ENCODE measurements at regions not wholly inside any gene's neighbourhood (a gene's known extent, or its start where the extent isn't known, plus 50 kb on each side); places are given as distances from the start of the nearest gene placed in this dataset.

DNA sequence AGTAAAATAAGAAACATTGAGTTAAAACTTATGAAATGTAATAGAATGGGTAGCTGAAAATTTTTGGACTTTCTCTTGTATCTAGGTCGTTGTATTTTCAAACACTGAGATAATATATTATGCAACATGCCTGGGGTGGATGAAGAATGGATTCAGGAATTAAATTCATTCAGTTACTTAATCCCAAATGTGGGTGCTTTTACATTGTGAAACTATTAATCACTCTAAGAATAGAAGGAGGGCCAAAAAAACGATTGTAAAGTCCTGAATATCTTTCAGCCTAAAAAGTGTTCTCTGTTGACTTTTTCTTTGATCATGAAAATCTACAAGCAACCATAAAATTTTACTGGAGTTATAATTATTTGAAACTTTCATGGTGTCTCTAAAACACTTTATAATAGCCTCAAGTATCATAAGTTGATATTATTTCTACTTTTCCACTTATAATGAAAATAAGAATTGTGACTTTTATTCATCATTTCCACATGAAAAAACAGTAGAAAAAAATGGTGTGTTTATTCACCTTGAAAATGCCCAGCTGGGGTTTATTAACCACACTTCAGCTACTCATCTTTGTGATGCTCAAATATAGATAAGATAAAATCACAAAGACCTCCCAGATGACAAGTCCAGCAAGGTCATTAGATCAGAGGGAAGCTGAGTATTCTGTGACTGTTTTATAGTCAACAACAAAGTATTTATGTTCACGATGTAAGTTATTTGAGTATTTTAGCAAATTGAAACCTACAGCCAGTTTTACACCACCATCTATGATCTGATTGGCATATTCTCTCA lies 619.9 kb upstream of the SOX9 start:
- Histone ChIP-seq H2AFZ (ENCODE audit: insufficient read depth, low read depth, low read length, poor library complexity, severe bottlenecking) (no peak overlapping the region), H4K20me1 (ENCODE audit: control insufficient read depth, insufficient read depth, low read length, poor library complexity, severe bottlenecking) (no peaks in the 10 kb centered on the region), H3K79me2 (ENCODE audit: control insufficient read depth, insufficient read depth, low read length) (no peaks in the 10 kb centered on the region), H3K4me2 (replicated peaks; ENCODE audit: low read depth, low read length, poor library complexity, severe bottlenecking) (no peak overlapping the region), H3K36me3 (replicated peaks in 1 of 2; ENCODE audit: control extremely low read depth in 1 of 2, control insufficient read depth in 1 of 2, extremely low read depth in 1 of 2, insufficient read depth in 2 of 2, low read length in 1 of 2) (no peaks in the 10 kb centered on the region), H3K9me3 (ENCODE audit: control extremely low read depth in 1 of 3, control insufficient read depth in 2 of 3, insufficient read depth in 1 of 3, low read length in 2 of 3) (no peaks in the 10 kb centered on the region), H3K4me3 (ENCODE audit: control extremely low read depth in 1 of 5, extremely low read depth in 1 of 5, insufficient read depth in 1 of 5, low read depth in 2 of 5, low read length in 4 of 5) (no peak overlapping the region), H3K9ac (ENCODE audit: low read length) (no peak overlapping the region), H3K27me3 (replicated peaks in 1 of 4; ENCODE audit: control extremely low read depth in 1 of 4, control insufficient read depth in 3 of 4, insufficient read depth in 4 of 4, low read length in 3 of 4) (no peaks in the 10 kb centered on the region), H3K27ac (ENCODE audit: low read length in 2 of 2) (no peak overlapping the region), H3K4me1 (ENCODE audit: control insufficient read depth in 2 of 2, insufficient read depth in 2 of 2, low read length in 2 of 2) (no peaks in the 10 kb centered on the region)
- Mint-ChIP-seq H3K4me3 (no peak overlapping the region), H3K9me3 (ENCODE audit: insufficient read depth) (no peaks in the 10 kb centered on the region), H3K27ac (no peak overlapping the region), H3K27me3 (no peaks in the 10 kb centered on the region), H3K4me1 (no peaks in the 10 kb centered on the region)
- TF ChIP-seq, protein P1, sequence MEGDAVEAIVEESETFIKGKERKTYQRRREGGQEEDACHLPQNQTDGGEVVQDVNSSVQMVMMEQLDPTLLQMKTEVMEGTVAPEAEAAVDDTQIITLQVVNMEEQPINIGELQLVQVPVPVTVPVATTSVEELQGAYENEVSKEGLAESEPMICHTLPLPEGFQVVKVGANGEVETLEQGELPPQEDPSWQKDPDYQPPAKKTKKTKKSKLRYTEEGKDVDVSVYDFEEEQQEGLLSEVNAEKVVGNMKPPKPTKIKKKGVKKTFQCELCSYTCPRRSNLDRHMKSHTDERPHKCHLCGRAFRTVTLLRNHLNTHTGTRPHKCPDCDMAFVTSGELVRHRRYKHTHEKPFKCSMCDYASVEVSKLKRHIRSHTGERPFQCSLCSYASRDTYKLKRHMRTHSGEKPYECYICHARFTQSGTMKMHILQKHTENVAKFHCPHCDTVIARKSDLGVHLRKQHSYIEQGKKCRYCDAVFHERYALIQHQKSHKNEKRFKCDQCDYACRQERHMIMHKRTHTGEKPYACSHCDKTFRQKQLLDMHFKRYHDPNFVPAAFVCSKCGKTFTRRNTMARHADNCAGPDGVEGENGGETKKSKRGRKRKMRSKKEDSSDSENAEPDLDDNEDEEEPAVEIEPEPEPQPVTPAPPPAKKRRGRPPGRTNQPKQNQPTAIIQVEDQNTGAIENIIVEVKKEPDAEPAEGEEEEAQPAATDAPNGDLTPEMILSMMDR (IDR thresholded peaks at IDR 0.05) = no peak
- POLR2A ChIA-PET = no interaction called here
- ATAC-seq (ENCODE audit: low read depth) (no peak), DNase-seq (no peak)
- intact Hi-C loops (cut with micrococcal nuclease) = no loop called here
- CTCF ChIA-PET = no interaction called here
- WGBS (ENCODE audit: insufficient coverage) = no CpG with 5 or more reads among the region's 3 CpGs

- no peak for TF ChIP-seq EZH2 (IDR thresholded peaks at IDR 0.05; ENCODE audit: borderline replicate concordance, insufficient read depth, low read depth, low read length, poor library complexity, severe bottlenecking)
- TF ChIP-seq, protein P1 (IDR thresholded peaks at IDR 0.05) = no peak
- no peaks in the 10 kb centered on the region for H3K4me1 ChIP-seq (ENCODE audit: control insufficient read depth in 2 of 2, insufficient read depth in 2 of 2, low read length in 2 of 2)
- POLR2A ChIA-PET = no interaction called here
- H3K36me3 ChIP-seq (replicated peaks in 1 of 2; ENCODE audit: control extremely low read depth in 1 of 2, control insufficient read depth in 1 of 2, extremely low read depth in 1 of 2, insufficient read depth in 2 of 2, low read length in 1 of 2) = no peaks in the 10 kb centered on the region
- no peaks in the 10 kb centered on the region for H4K20me1 ChIP-seq (ENCODE audit: control insufficient read depth, insufficient read depth, low read length, poor library complexity, severe bottlenecking)
- H3K27ac ChIP-seq (ENCODE audit: low read length in 2 of 2) = no peak overlapping the region
- CTCF ChIA-PET = no interaction called here
- Mint-ChIP-seq H3K27ac (no peak overlapping the region), H3K4me3 (no peak overlapping the region), H3K4me1 (no peaks in the 10 kb centered on the region), H3K9me3 (ENCODE audit: insufficient read depth) (no peaks in the 10 kb centered on the region), H3K27me3 (no peaks in the 10 kb centered on the region)
- H3K9me3 ChIP-seq (ENCODE audit: control extremely low read depth in 1 of 3, control insufficient read depth in 2 of 3, insufficient read depth in 1 of 3, low read length in 2 of 3) = no peaks in the 10 kb centered on the region
- H3K4me2 ChIP-seq (replicated peaks; ENCODE audit: low read depth, low read length, poor library complexity, severe bottlenecking) = no peak overlapping the region
- no peak for ATAC-seq (ENCODE audit: low read depth)
- no peak overlapping the region for H3K9ac ChIP-seq (ENCODE audit: low read length)
- no peak overlapping the region for H3K4me3 ChIP-seq (ENCODE audit: control extremely low read depth in 1 of 5, extremely low read depth in 1 of 5, insufficient read depth in 1 of 5, low read depth in 2 of 5, low read length in 4 of 5)
- no peak overlapping the region for H2AFZ ChIP-seq (ENCODE audit: insufficient read depth, low read depth, low read length, poor library complexity, severe bottlenecking)
- WGBS (ENCODE audit: insufficient coverage) = 100% methylated on average over 1 of the region's 1 CpG
- no peaks in the 10 kb centered on the region for H3K79me2 ChIP-seq (ENCODE audit: control insufficient read depth, insufficient read depth, low read length)
- no peaks in the 10 kb centered on the region for H3K27me3 ChIP-seq (replicated peaks in 1 of 4; ENCODE audit: control extremely low read depth in 1 of 4, control insufficient read depth in 3 of 4, insufficient read depth in 4 of 4, low read length in 3 of 4)
- intact Hi-C loops (cut with micrococcal nuclease) = no loop called here
- DNase-seq = no peak
Measured at GRCh38 chr17:71501711-71502110, 619.1 kb upstream of the SOX9 start.

Data from B cell (primary cell).